Neural cell (in vitro differentiated cells): ENCODE measurements at regions not wholly inside any gene's neighbourhood (a gene's known extent, or its start where the extent isn't known, plus 50 kb on each side); places are given as distances from the start of the nearest gene placed in this dataset.

ENCODE experiments used
- H2AFZ ChIP-seq: fragments of 200-600, 300-800 bp; sonication (generic), shearing (Covaris generic); 2 replicates; pipeline ENCODE4 v1.6.0; 2014; ENCODE audit warnings: low read depth, mild to moderate bottlenecking, antibody characterized with exemption, low read length, moderate library complexity
- H3F3A ChIP-seq: fragments of 200-600 bp; shearing (Covaris generic); 2 replicates; pipeline ENCODE4 v1.6.1; 2016; ENCODE audit warnings: mild to moderate bottlenecking, moderate library complexity, mixed read lengths, antibody characterized with exemption, low read length; ENCODE audit not compliant: insufficient read depth, poor library complexity, severe bottlenecking
- H3K27ac ChIP-seq: fragments of 200-600, 300-800 bp; sonication (generic), shearing (Covaris generic); 2 replicates; pipeline ENCODE4 v1.5.1; 2014; ENCODE audit warnings: mild to moderate bottlenecking, low read length, moderate library complexity
- H3K27me3 ChIP-seq: fragments of 300-800, 200-600 bp; sonication (generic), shearing (Covaris generic); 2 replicates; pipeline ENCODE4 v1.6.0; 2014; ENCODE audit warnings: mild to moderate bottlenecking, low read depth, low read length, moderate library complexity; ENCODE audit not compliant: insufficient read depth
- H3K36me3 ChIP-seq: fragments of 300-800, 200-600 bp; sonication (generic), shearing (Covaris generic); 2 replicates; pipeline ENCODE4 v1.5.1; 2014; ENCODE audit warnings: mild to moderate bottlenecking, antibody characterized with exemption, low read length, moderate library complexity; ENCODE audit not compliant: insufficient read depth
- H3K4me2 ChIP-seq: fragments of 300-800, 200-600 bp; sonication (generic), shearing (Covaris generic); 2 replicates; pipeline ENCODE4 v1.6.0; 2014; ENCODE audit warnings: mild to moderate bottlenecking, low read length
- H3K4me3 ChIP-seq: fragments of 300-800, 200-600 bp; sonication (generic), shearing (Covaris generic); 2 replicates; pipeline ENCODE4 v1.5.1; 2014; ENCODE audit warnings: mild to moderate bottlenecking, low read length, moderate library complexity
- H3K79me2 ChIP-seq: fragments of 200-600 bp; shearing (Covaris generic); replicated peaks from 2 replicates; pipeline ENCODE4 v1.6.0; 2014; ENCODE audit warnings: mild to moderate bottlenecking, low read length, moderate library complexity; ENCODE audit not compliant: insufficient read depth
- H3K9ac ChIP-seq: fragments of 300-800, 200-600 bp; sonication (generic), shearing (Covaris generic); 2 replicates; pipeline ENCODE4 v1.6.1; 2016; ENCODE audit warnings: mild to moderate bottlenecking, low read length, mixed read lengths
- H3K9me2 ChIP-seq: fragments of 200-600 bp; shearing (Covaris generic); 2 replicates; pipeline ENCODE4 v1.6.1; 2016; ENCODE audit warnings: mild to moderate bottlenecking, low read length, mixed read lengths; ENCODE audit not compliant: insufficient read depth
- H3K9me3 ChIP-seq: fragments of 200-600, 300-800 bp; sonication (generic), shearing (Covaris generic); 2 replicates; pipeline ENCODE4 v1.6.1; 2016; ENCODE audit warnings: mild to moderate bottlenecking, mixed run types, low read length, moderate library complexity, mixed read lengths
- H4K20me1 ChIP-seq: fragments of 200-600 bp; shearing (Covaris generic); 2 replicates; pipeline ENCODE4 v1.6.1; 2016; ENCODE audit warnings: mild to moderate bottlenecking, mixed run types; ENCODE audit not compliant: insufficient read depth
- EP300 ChIP-seq: fragments of 450-650 bp; conservative IDR thresholded peaks from 2 replicates; pipeline ENCODE4 v1.6.1; 2014; ENCODE audit warnings: antibody characterized with exemption, mild to moderate bottlenecking, moderate library complexity; ENCODE audit not compliant: poor library complexity, severe bottlenecking
- EZH2 ChIP-seq: fragments of 200-600, 300-800 bp; shearing (Covaris generic), sonication (generic); IDR thresholded peaks from 2 replicates; pipeline ENCODE4 v1.6.1; 2014; ENCODE audit warnings: antibody characterized with exemption, low read length, borderline replicate concordance, mild to moderate bottlenecking; ENCODE audit not compliant: insufficient read depth, poor library complexity, severe bottlenecking
- MXI1 ChIP-seq: fragments of 450-650 bp; conservative IDR thresholded peaks from 2 replicates; pipeline ENCODE4 v1.6.1; 2014; ENCODE audit warnings: antibody characterized with exemption, mild to moderate bottlenecking; ENCODE audit not compliant: poor library complexity, severe bottlenecking
- POLR2AphosphoS5 ChIP-seq: IDR thresholded peaks from 2 replicates; pipeline ENCODE4 v1.6.1; 2012
- RAD21 ChIP-seq: fragments of 450-650 bp; conservative IDR thresholded peaks from 2 replicates; pipeline ENCODE4 v1.6.1; 2014; ENCODE audit warnings: antibody characterized with exemption, mild to moderate bottlenecking, moderate library complexity
- REST ChIP-seq: IDR thresholded peaks from 2 replicates; pipeline ENCODE4 v1.6.1; 2012; ENCODE audit warnings: borderline replicate concordance
- SMC3 ChIP-seq: fragments of 450-650 bp; conservative IDR thresholded peaks from 2 replicates; pipeline ENCODE4 v1.6.1; 2014; ENCODE audit warnings: antibody characterized with exemption, mild to moderate bottlenecking, moderate library complexity; ENCODE audit not compliant: poor library complexity
- TAF1 ChIP-seq: IDR thresholded peaks from 2 replicates; pipeline ENCODE4 v1.6.1; 2012; ENCODE audit warnings: low read depth
- TF ChIP-seq, protein P1 (sequence below): fragments of 450-650 bp; IDR thresholded peaks from 2 replicates; pipeline ENCODE4 v1.5.1; 2014; ENCODE audit warnings: antibody characterized with exemption, mild to moderate bottlenecking, moderate library complexity; ENCODE audit not compliant: poor library complexity, severe bottlenecking

- Histone ChIP-seq H3K9me2 (no peaks in the 10 kb centered on the region), H3K9ac (no peak overlapping the region), H2AFZ (no peak overlapping the region), H3K79me2 (no peaks in the 10 kb centered on the region), H3K27ac (no peak overlapping the region), H3K27me3 (no peaks in the 10 kb centered on the region), H4K20me1 (no peaks in the 10 kb centered on the region), H3K9me3 (no peaks in the 10 kb centered on the region), H3K4me3 (no peak overlapping the region), H3F3A (no peaks in the 10 kb centered on the region), H3K36me3 (no peaks in the 10 kb centered on the region), H3K4me2 (no peak overlapping the region)
- TF ChIP-seq EZH2 (no peak), EP300 (no peak), SMC3 (no peak), TAF1 (no peak), REST (no peak), RAD21 (no peak), POLR2AphosphoS5 (no peak), MXI1 (no peak)
- TF ChIP-seq, protein P1, sequence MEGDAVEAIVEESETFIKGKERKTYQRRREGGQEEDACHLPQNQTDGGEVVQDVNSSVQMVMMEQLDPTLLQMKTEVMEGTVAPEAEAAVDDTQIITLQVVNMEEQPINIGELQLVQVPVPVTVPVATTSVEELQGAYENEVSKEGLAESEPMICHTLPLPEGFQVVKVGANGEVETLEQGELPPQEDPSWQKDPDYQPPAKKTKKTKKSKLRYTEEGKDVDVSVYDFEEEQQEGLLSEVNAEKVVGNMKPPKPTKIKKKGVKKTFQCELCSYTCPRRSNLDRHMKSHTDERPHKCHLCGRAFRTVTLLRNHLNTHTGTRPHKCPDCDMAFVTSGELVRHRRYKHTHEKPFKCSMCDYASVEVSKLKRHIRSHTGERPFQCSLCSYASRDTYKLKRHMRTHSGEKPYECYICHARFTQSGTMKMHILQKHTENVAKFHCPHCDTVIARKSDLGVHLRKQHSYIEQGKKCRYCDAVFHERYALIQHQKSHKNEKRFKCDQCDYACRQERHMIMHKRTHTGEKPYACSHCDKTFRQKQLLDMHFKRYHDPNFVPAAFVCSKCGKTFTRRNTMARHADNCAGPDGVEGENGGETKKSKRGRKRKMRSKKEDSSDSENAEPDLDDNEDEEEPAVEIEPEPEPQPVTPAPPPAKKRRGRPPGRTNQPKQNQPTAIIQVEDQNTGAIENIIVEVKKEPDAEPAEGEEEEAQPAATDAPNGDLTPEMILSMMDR, result no peak
These were observed 597.0 kb upstream of the RBFOX1 start for GRCh38 chr16:6735631-6736030.

GRCh38 chr16:6732166-6732565 lies 600.5 kb upstream of the RBFOX1 start:
- no peak for TF ChIP-seq POLR2AphosphoS5
- TF ChIP-seq, protein P1, result no peak
- TF ChIP-seq EZH2, result no peak
- TF ChIP-seq REST, result no peak
- TF ChIP-seq TAF1, result no peak
- TF ChIP-seq EP300, result no peak
- TF ChIP-seq RAD21, result no peak
- TF ChIP-seq SMC3, result no peak
- no peak for TF ChIP-seq MXI1
- Histone ChIP-seq H3F3A (no peaks in the 10 kb centered on the region), H3K27ac (no peak overlapping the region)

More at GRCh38 chr16:6732166-6732565, 600.5 kb upstream of the RBFOX1 start:
- no peak overlapping the region for H3K4me3 ChIP-seq
- H3K79me2 ChIP-seq, result no peaks in the 10 kb centered on the region
- H2AFZ ChIP-seq, result no peak overlapping the region
- H3K9me2 ChIP-seq, result no peaks in the 10 kb centered on the region
- no peak overlapping the region for H3K4me2 ChIP-seq
- no peaks in the 10 kb centered on the region for H3K9me3 ChIP-seq
- H3K36me3 ChIP-seq, result no peaks in the 10 kb centered on the region
- H4K20me1 ChIP-seq, result no peaks in the 10 kb centered on the region
- H3K9ac ChIP-seq, result no peak overlapping the region
- H3K27me3 ChIP-seq, result no peaks in the 10 kb centered on the region
